GM18909 (cell line): ENCODE measurements at regions not wholly inside any gene's neighbourhood (a gene's known extent, or its start where the extent isn't known, plus 50 kb on each side); places are given as distances from the start of the nearest gene placed in this dataset.

Experiments
- ATAC-seq: cut with Tn5 transposase; IDR thresholded peaks from one replicate; pipeline ENCODE4 v1.9.1; 2021; ENCODE audit warnings: mild to moderate bottlenecking; ENCODE audit not compliant: unreplicated experiment, poor library complexity

DNA sequence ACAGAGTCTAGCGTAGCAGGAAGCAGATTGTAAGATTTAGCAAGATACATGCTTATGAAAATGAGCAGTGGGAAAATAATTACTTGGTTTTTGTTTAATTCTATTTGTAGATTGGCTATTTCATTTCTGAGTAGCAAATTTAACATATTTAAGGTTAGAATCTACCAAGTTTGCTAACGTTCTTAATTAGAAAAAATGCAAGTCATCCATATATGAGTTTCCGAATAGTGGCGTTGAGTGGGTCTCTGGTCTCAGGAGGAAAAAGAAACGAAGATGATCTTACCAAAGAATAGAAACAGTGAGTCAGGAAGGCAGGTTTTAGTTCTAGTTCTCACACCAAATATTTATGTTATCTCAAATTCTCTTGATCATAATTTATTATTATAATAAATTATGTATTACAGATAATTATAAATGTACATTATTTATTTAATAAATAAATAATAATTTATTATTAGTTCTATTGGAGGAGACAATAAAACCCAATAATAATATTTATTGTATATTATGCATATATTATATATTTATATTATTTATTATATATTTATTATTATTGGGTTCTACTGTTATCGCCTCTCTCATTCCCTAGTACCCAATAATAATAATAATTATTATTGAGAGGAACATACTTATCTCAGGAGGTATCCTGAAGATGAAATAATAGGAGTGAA, 194.3 kb upstream of the PITRM1 start:
- no peak for ATAC-seq

DNA sequence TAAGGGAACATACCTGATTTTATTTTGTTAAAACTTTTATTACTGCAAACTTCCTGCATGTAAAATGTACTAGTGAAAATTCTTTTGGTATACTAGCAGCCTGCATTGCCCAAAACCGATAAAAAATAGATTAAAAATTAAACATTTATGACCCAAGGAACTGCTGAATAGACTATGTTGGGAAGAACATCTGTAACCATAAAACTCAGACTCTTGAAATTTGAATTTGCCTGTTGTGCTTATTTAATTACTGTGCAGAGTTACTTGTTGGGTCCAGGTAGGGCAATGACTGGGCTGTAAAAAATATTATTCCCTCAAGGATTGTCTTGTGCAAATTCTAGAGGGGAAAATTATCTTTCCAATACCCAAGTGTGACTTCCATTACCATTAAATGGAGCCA, 193.5 kb upstream of the PITRM1 start:
- no peak for ATAC-seq

DNA sequence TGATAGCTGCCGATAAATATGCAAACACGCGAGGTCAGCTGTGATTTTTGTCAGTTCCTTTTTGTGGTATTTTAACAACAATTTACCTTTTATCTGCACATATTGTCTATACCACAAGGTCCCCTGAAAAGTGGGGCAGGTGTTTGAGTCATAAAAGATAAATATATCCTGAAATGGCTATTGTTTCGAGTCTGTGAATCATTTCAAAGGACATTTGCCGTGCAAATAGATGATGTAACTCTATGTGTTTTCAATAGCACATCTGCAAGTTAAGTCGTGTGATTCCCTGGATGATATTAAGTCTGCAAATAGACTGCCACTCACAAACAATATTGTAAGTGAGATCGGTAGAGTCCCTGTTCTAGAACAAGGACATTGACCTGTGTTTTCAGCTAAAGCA, 193.0 kb upstream of the PITRM1 start:
- no peak for ATAC-seq

DNA sequence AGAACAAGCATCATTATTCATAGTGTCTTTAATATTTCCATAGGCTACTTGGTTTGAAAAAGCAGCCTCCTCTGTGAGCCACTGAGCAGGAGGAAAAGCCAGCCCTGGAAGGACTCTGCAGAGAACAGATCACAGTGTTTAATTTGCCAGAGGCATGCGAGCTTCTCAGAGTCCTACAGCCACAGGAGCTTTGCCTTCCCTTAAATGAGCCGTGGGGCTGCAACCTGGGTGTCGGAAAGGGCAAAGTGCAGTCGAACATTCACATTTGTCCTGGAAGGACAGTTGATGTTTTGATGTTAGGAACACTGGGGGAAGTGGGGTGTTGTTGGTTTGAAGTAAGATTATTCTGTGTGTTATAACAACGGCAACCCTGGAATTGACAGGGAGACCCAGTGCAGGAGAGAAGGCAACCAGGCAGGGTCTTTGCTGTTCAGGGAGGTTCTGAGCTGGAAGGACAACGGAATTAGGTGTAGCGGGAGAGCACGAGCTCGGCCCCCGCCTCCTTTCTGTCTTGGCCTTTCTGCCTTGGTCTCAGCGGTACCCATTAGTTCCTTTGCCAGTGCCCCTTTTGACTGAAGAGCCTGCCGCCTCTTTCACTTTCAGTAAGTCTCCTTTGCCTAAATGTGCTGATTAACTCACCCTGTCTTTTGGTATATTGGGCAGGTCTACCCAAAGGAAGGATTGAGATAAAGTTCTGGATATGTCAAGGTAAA, 192.3 kb upstream of the PITRM1 start:
- no peak for ATAC-seq

DNA sequence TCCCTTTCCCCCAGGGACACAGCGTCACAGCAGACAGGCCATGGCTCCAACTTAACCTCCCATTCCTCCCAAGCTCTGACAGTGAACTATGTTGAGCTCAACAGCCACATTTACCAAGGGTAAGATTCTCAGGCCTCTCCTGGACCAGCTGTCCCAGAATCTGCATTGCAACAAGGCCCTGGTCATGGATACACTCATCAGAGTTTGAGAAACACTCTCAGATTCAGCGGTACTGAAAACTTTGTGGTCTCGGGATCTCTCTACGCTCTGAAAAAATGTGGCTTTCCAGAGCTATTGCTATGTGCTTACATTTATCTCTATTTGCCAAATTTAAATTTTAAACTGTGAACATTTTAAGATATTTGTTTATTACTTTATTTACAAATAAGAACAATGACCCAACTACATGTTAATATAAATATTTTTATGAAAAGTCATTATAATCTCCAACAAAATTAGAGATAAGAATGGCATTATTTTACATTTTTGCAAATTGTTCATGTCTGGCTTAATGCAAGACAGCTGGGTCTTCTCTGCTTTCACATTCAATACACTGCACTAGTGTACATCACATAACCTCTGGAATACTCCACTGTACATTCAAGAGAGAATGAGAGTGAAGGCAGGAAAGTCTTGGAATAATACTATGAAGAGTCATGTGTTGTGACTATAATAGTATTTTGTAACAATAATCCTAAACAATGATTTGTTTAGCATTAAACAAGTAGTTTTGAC, 190.9 kb upstream of the PITRM1 start:
- no peak for ATAC-seq

DNA sequence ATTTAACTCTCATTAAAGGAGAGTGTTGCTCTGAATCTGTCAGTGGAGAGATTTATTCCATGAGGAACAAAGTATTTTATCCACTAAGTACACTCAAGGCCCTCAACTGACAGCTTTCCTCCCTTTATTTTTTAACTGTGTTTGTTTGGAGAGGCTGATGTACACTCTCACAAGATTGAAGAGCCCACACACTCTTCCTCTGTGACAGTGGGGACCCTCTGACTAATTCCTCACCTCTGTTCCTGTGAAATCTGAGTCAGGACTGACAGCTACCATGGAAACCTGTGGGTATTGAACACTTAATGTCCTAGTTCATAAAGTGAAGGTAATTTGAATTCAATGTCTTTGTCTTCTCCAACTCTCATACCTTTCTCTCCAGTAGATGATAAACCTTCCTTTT, 189.8 kb upstream of the PITRM1 start:
- ATAC-seq = no peak

DNA sequence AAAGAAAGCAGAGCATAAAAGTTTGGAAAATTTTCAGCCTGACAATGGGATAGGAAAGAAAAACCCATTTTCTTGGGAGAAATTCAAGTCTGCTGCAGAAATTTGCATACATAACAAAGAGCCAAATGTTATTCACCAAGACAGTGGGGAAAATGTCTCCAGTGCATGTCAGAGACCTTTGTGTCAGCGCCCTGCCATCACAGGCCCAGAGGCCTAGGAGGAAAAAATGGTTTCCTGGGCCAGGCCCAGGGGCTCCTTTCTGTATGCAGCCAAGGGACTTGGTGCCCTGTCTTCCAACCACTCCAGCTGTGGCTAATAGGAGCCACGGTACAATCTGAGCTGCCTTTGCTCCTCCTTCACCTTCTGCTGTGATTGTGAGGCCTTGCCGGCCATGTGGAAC, 189.1 kb upstream of the PITRM1 start:
- no peak for ATAC-seq

DNA sequence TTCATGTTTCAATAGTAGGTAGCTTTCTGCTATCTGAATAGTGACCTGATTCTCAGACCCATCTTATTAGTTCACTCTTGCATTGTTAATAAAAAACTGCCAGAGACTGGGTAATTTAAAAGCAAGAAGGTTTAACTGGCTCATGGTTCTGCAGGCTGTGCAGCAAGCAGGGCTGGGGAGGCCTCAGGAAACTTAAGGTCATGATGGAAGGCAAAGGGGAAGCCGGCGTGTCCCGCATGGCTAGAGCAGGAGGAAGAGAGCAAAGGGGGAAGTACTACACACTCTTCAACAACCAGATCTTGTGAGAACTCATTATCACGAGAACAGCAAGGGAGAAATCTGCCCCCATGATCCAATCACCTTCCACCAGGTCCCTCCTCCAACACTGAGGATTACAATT, 185.2 kb upstream of the PITRM1 start:
- no peak for ATAC-seq

DNA sequence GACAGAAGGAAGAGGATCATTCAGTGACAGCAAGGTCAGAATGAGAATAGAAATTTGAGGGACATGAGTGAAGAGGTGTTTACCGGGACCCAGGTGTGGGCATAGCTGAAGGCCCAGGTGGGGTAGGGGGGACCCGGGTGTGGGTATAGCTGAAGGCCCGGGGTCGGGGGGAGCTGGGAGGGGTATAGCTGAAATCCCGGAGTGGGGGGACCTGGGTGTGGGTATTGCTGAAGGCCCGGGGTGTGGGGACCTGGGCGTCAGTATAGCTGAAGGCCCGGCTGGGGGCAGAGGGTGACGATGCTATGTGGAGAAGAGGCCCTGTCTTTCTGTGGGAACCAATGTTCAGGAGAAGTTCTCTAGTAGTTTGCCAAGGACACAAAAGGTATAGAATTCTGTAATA, 183.0 kb upstream of the PITRM1 start:
- no peak for ATAC-seq

DNA sequence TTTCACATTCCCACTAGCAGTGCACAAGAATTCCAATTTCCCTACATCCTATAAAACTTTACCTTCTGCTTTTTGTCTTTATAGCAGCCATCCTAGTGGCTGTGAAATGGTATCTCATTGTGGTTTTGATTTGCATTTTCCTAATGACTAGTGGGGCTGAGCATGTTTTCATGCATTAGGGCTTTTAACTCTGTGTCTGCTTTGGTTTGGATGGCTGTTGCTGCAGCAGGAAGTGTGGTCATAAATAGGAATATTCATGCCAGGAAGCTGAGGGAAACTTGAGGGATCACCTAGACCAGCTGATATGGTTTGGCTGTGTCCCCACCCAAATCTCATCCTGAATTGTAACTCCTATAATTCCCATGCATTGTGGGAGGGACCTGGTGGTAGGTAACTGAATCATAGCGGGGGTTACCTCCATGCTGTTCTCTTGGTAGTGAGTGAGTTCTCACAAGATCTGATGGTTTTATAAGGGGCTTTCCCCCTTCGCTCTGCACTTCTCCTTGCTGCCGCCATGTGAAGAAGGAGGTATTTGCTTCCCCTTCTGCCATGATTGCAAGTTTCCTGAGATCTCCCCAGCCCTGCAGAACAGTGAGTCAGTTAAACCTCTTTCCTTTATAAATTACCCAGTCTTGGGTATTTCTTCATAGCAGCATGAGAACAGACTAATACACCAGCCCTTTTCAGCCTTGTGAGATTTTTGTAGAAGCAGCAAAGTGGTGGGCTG, 181.8 kb upstream of the PITRM1 start:
- no peak for ATAC-seq

DNA sequence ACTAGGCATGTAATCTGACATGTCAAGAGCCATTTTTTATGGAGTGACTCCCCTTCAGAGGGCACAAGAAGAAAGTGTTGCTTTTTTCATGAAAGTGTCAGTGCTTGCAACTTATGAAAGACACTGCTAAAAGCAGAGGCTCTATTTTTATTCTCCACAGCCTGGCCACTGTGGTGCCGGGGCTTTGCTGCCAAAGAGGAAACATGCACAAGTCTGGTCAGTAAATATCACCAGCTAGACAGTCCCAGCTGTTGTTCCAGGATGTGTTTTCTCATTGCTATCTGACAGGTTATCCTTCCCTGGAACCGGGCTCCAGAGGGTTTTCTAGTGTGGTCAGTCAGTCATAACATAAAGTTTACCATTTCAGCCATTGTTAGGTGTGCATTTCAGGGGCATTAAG, 180.7 kb upstream of the PITRM1 start:
- no peak for ATAC-seq

DNA sequence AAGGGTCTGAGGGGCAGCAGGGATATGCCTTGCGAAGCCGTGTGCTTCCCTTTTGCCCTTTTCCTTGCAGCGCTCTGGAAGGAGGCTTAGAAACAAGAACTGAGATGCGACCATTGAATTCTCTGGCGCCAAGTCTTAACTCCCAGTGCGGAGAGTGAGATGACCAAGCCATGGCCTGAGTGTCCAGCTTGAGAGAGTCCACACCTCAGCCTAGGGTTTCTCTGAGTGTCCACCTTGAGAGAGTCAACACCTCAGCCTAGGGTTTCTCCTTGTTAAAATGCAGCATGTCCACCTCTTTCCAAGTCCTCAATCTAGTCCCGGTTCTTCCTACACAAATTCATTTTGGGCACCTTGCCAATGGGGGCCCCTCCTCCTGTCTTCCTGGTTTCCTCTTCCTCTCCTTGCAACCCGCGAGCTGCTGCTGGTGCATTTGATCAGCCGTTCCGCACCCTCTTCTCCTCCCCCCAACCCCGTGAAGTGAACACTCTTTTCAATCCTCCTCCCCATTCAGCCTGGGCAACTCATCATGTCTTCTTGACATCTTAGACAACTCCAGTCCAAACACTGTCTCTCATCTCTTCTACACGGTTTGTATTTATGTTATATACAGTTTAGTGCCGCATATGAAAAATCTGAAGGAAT, 178.2 kb upstream of the PITRM1 start:
- no peak for ATAC-seq

DNA sequence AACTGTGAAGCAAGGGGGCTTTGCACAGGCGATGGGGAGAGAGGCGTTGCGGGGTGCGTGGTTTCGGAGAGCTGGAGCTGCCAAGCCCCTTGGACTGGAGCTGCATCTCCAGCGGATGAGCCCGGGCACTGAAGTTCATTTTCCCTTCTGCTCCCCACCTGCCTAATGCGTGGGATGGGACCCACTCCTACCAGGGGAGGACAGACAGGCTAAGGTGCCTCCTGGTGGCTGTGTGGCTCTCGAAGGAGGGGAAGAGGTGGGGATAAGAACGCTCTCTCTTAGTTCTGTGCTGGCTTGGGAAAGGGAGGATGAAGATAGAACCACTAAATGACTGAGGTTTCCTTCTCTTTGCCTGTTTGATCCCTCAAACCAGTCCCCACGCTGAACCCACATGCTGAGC, 177.6 kb upstream of the PITRM1 start:
- ATAC-seq = no peak

DNA sequence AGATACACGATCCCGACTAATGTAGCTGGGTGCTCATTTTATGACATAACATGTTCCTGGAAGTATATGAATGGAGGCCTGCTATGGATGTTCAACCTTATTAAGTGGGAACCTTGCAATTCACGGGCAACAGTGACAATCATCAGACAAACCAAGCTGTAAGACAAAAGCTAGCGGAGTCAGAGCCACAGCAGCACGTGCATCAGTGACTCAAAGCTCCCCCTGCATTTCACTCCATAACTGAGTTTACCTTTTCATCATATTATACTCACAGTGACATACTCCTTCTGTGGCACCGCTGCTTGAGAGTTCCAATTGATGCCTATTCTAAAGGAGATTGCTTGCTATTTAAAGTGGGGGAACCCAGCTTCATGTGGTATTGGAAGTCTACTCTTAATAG, 176.0 kb upstream of the PITRM1 start:
- no peak for ATAC-seq

DNA sequence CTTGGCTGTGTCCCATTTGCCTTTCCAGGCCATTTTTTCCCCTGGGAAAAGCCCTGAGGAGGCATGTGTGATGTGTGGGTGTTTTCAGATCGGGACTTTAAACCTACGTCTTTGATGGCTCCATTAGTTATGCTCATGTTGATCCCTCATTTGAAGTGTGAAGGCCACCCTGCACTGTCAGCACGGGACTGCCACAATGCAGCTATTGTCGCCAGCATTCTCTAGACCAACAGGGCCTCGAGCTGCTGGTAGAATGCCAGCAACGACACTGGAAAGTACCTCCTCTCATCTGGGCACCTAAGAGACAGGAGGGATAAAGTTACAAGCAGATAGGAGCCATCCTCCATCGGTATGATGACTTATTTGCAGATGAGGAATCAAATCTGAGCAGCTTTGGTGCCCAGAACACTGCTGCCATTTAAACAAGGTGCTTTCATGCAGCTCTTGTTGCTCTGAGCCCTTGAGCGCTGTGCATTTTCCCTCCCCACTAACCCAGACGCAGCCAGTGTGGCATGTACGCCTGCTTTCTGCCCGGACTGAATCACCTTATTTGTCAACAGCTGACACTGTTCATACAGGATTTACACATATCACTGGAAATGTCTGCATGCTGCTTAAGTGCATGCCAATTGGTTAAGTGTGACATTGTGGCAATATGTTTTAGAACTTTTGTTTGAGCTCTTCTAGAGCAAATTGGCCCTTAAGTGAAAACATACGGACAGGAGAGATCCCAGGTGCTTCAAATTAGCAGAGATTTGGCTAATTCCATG, 175.0 kb upstream of the PITRM1 start:
- ATAC-seq = no peak

DNA sequence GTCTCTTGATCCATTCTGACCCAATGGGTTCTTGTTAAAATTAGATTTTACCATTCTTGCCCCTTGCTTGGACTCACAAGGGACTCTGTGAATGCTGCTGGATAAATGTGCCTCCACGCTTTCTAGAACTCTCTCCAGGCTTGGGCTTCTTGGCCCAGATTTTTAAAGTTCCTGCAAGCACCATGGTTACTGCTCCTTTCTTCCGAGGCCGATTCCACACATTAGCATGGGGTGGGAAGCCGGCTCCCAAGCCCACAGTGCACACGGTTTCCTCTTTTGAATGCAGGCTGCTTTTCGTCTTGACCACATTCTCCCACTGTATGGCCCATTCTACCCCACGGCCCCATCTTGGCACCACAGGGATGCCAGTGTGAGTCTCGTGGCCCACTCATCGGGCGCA, 174.3 kb upstream of the PITRM1 start:
- ATAC-seq = no peak

DNA sequence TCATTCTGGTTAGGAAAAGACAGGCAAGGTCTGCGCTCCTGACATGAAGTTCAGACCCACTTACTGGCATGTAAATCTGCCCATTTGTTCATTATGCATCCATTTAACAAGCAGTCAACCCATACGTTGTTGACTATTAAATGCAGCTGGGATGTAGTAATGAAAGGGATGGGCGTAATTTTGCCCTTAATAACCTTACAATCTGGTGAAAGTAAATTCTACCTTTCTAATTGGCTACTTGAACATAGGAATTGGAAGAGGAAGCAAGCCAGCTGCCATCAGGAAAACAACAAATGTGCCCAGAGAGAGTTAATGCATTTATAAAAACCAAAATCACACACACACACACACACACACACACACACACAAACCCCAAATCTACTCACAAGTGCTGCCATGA, 170.2 kb upstream of the PITRM1 start:
- no peak for ATAC-seq

DNA sequence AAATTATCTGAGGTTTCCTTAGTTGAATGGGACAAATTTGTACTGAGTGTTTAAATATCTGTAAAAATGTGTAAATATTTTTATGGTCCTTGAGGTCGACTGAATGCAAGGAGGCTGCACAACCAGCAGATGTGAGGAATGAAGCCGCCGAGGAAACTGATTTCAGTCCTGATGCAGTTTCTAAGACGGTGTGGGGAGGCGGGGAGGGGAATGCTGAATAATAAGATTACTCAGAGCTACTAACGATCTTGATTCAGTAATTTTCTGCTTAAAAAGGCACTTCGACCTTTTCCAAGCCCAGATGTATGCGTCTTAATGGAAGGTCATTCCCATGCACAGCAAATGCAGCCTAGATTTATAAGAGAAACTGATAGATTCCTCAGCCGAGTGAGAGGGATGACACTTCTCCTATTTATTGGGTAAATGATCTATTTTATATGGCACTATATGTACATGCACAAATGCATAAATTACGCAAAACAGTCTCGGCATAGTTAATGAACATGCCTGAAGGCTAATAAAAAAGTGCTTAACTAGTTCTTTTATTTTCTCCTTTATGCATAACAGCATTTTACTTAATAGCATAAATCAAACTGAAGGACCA, 167.6 kb upstream of the PITRM1 start:
- no peak for ATAC-seq

DNA sequence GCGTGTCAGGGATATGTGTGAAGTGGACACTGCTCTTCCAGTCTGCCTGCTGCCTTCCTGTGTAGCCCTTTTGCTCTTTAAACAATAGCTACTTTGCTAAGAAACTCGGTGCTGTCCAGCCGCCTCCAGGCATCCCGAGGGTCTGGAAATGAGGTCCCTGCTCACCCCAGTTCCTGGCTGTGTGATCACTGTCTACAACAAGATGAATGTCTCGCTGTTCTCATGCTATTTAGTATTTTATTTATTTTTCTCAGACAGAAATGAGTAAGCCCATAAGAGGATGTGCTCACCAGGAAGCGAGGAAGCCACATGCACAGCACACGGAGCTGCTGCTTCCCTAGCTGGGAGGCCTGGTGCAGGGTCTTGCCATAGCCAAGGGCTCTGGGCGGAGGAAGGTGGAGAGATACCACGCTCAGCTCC, 167.0 kb upstream of the PITRM1 start:
- ATAC-seq = no peak
